Fibroblast of skin of right biceps (primary cell): ENCODE measurements at regions not wholly inside any gene's neighbourhood (a gene's known extent, or its start where the extent isn't known, plus 50 kb on each side); places are given as distances from the start of the nearest gene placed in this dataset.

Experiments
- DNase-seq: peaks from one replicate; pipeline ENCODE4 v3.0.0-alpha.2; 2013

- peak; percentile 11 for DNase-seq
Measured at GRCh38 chr6:1553562-1554083, 56.1 kb upstream of the FOXC1 start.

GRCh38 chr6:1554141-1554475, 55.6 kb upstream of the FOXC1 start:
- DNase-seq: no peak

- DNase-seq: peak; percentile 61
Measured at GRCh38 chr6:1554476-1555310, 55.0 kb upstream of the FOXC1 start.

- peak; percentile 65 for DNase-seq
Measured at GRCh38 chr6:1558388-1558787, 51.3 kb upstream of the FOXC1 start.
